ENCODE measurements at regions not wholly inside any gene's neighbourhood (a gene's known extent, or its start where the extent isn't known, plus 50 kb on each side); places are given as distances from the start of the nearest gene placed in this dataset.
A peak's percentile ranks its signal among the peaks of the same experiment; 100 is the strongest.

GRCh38 chr4:100289946-100290345 is 99.7 kb upstream of the DDIT4L start:
- H3K9me3 ChIP-seq (replicated peaks), result no peaks in the 10 kb centered on the region
- no peak overlapping the region for H3K27ac ChIP-seq

GRCh38 chr4:100289530-100289888 is 99.2 kb upstream of the DDIT4L start:
- no peaks in the 10 kb centered on the region for H3K36me3 ChIP-seq
- H3K27me3 ChIP-seq, result no peaks in the 10 kb centered on the region
- H3K4me1 ChIP-seq, result no peaks in the 10 kb centered on the region; the same call in 1 of the 2 replicates
- H3K9me3 ChIP-seq (replicated peaks), result no peaks in the 10 kb centered on the region
- H3K4me3 ChIP-seq, result no peak overlapping the region
- H3K27ac ChIP-seq, result no peak overlapping the region
- DNase-seq, result no peak

More at GRCh38 chr4:100289946-100290345, 99.7 kb upstream of the DDIT4L start:
- H3K4me3 ChIP-seq, result no peak overlapping the region
- H3K36me3 ChIP-seq, result no peaks in the 10 kb centered on the region
- no peak for DNase-seq
- no peaks in the 10 kb centered on the region for H3K27me3 ChIP-seq
- H3K4me1 ChIP-seq, result no peaks in the 10 kb centered on the region

- H3K36me3 ChIP-seq, result no peaks in the 10 kb centered on the region
- no peak for DNase-seq
- H3K27ac ChIP-seq, result no peak overlapping the region
- H3K27me3 ChIP-seq, result no peaks in the 10 kb centered on the region
- no peak overlapping the region for H3K4me3 ChIP-seq
- H3K4me1 ChIP-seq, result peaks cover 5% of the 10 kb centered on the region
- H3K9me3 ChIP-seq (replicated peaks), result no peaks in the 10 kb centered on the region
Measured at GRCh38 chr4:100288811-100289529, 98.7 kb upstream of the DDIT4L start.

- Histone ChIP-seq H3K4me3 (no peak overlapping the region), H3K36me3 (no peaks in the 10 kb centered on the region), H3K9me3 (replicated peaks) (no peaks in the 10 kb centered on the region), H3K4me1 (peaks cover 11% of the 10 kb centered on the region), H3K27ac (no peak overlapping the region), H3K27me3 (no peaks in the 10 kb centered on the region)
- DNase-seq, result no peak
Measured at GRCh38 chr4:100288161-100288560, 97.9 kb upstream of the DDIT4L start.

GRCh38 chr4:100287534-100287933 is 97.3 kb upstream of the DDIT4L start:
- H3K27me3 ChIP-seq, result no peaks in the 10 kb centered on the region
- DNase-seq, result no peak
- H3K27ac ChIP-seq, result no peak overlapping the region
- H3K36me3 ChIP-seq, result no peaks in the 10 kb centered on the region
- peaks cover 11% of the 10 kb centered on the region for H3K4me1 ChIP-seq
- H3K4me3 ChIP-seq, result no peak overlapping the region
- no peaks in the 10 kb centered on the region for H3K9me3 ChIP-seq (replicated peaks)

- no peak for DNase-seq
- Histone ChIP-seq H3K9me3 (replicated peaks) (no peaks in the 10 kb centered on the region), H3K36me3 (no peaks in the 10 kb centered on the region), H3K27ac (no peak overlapping the region), H3K4me3 (no peak overlapping the region), H3K4me1 (peaks cover 11% of the 10 kb centered on the region), H3K27me3 (no peaks in the 10 kb centered on the region)
Measured at GRCh38 chr4:100286636-100287035, 96.4 kb upstream of the DDIT4L start.

- H3K27ac ChIP-seq, result no peak overlapping the region
- H3K36me3 ChIP-seq, result no peaks in the 10 kb centered on the region
- DNase-seq, result no peak
- no peaks in the 10 kb centered on the region for H3K9me3 ChIP-seq (replicated peaks)
- no peaks in the 10 kb centered on the region for H3K27me3 ChIP-seq
- H3K4me3 ChIP-seq, result no peak overlapping the region
- H3K4me1 ChIP-seq, result peaks cover 15% of the 10 kb centered on the region
Measured at GRCh38 chr4:100285121-100285520, 94.9 kb upstream of the DDIT4L start.

- Histone ChIP-seq H3K4me1 (peaks cover 15% of the 10 kb centered on the region), H3K27ac (peak overlapping the region; percentile 17; the same call in 1 of the 2 replicates), H3K4me3 (no peak overlapping the region), H3K9me3 (replicated peaks) (no peaks in the 10 kb centered on the region), H3K36me3 (no peaks in the 10 kb centered on the region), H3K27me3 (no peaks in the 10 kb centered on the region)
- peak; percentile 12 to 57 for DNase-seq
Measured at GRCh38 chr4:100284129-100284880, 94.0 kb upstream of the DDIT4L start.

- Histone ChIP-seq H3K36me3 (no peaks in the 10 kb centered on the region), H3K9me3 (replicated peaks) (no peaks in the 10 kb centered on the region), H3K4me1 (peaks cover 31% of the 10 kb centered on the region), H3K27ac (no peak overlapping the region), H3K4me3 (no peak overlapping the region), H3K27me3 (no peaks in the 10 kb centered on the region)
- no peak for DNase-seq
Measured at GRCh38 chr4:100280807-100281206, 90.5 kb upstream of the DDIT4L start.

GRCh38 chr4:100278567-100278966 is 88.3 kb upstream of the DDIT4L start:
- peaks cover 22% of the 10 kb centered on the region for H3K4me1 ChIP-seq
- DNase-seq, result no peak
- no peak overlapping the region for H3K4me3 ChIP-seq
- no peak overlapping the region for H3K27ac ChIP-seq
- no peaks in the 10 kb centered on the region for H3K27me3 ChIP-seq
- H3K9me3 ChIP-seq (replicated peaks), result no peaks in the 10 kb centered on the region
- no peaks in the 10 kb centered on the region for H3K36me3 ChIP-seq

GRCh38 chr4:100269446-100269845 is 79.2 kb upstream of the DDIT4L start:
- peaks cover 5% of the 10 kb centered on the region for H3K4me1 ChIP-seq
- no peaks in the 10 kb centered on the region for H3K27me3 ChIP-seq
- no peaks in the 10 kb centered on the region for H3K36me3 ChIP-seq
- peaks cover 6% of the 10 kb centered on the region; the same call in 1 of the 2 replicates for H3K9me3 ChIP-seq (replicated peaks)
- no peak overlapping the region for H3K27ac ChIP-seq
- H3K4me3 ChIP-seq, result no peak overlapping the region
- DNase-seq, result peak; percentile 17 to 78

GRCh38 chr4:100268789-100269188 is 78.5 kb upstream of the DDIT4L start:
- no peaks in the 10 kb centered on the region for H3K36me3 ChIP-seq
- no peaks in the 10 kb centered on the region for H3K27me3 ChIP-seq
- H3K27ac ChIP-seq, result no peak overlapping the region
- H3K4me1 ChIP-seq, result peaks cover 5% of the 10 kb centered on the region
- H3K4me3 ChIP-seq, result no peak overlapping the region
- H3K9me3 ChIP-seq (replicated peaks), result peaks cover 6% of the 10 kb centered on the region; the same call in 1 of the 2 replicates
- DNase-seq, result no peak

- DNase-seq, result no peak
- Histone ChIP-seq H3K4me1 (no peaks in the 10 kb centered on the region), H3K4me3 (no peak overlapping the region), H3K36me3 (no peaks in the 10 kb centered on the region), H3K9me3 (replicated peaks) (no peaks in the 10 kb centered on the region), H3K27ac (no peak overlapping the region), H3K27me3 (no peaks in the 10 kb centered on the region)
Measured at GRCh38 chr4:100261346-100261745, 71.1 kb upstream of the DDIT4L start.

- Histone ChIP-seq H3K36me3 (no peaks in the 10 kb centered on the region), H3K27me3 (no peaks in the 10 kb centered on the region), H3K9me3 (replicated peaks) (no peaks in the 10 kb centered on the region), H3K4me1 (no peaks in the 10 kb centered on the region), H3K27ac (no peak overlapping the region), H3K4me3 (no peak overlapping the region)
- no peak for DNase-seq
Measured at GRCh38 chr4:100258675-100259074, 68.4 kb upstream of the DDIT4L start.

GRCh38 chr4:100257567-100257966 is 67.3 kb upstream of the DDIT4L start:
- no peak for DNase-seq
- no peaks in the 10 kb centered on the region for H3K4me1 ChIP-seq
- no peak overlapping the region for H3K4me3 ChIP-seq
- no peak overlapping the region for H3K27ac ChIP-seq
- H3K27me3 ChIP-seq, result no peaks in the 10 kb centered on the region
- no peaks in the 10 kb centered on the region for H3K36me3 ChIP-seq
- H3K9me3 ChIP-seq (replicated peaks), result no peaks in the 10 kb centered on the region

Measured in SJCRH30 (cell line).